ENCODE measurements at regions not wholly inside any gene's neighbourhood (a gene's known extent, or its start where the extent isn't known, plus 50 kb on each side); places are given as distances from the start of the nearest gene placed in this dataset.

DNA sequence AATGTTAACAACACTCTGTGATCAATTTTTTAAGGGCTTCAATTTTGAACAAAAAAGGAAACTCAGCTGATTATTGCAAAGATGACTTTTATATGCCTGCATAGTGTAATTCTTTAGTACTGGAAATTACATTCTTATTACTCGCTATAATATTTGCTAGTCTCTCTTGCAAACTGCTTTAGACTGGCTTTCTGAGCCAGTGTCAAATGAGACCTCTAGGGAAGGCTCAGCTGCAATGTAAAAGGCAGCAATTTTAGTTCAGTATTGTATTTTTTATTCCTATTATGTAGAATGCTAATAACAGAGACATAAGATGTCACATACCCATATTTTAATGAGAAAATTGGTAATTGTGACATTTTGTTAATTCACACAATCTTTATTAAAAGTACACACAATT, 338.1 kb upstream of the LYPLAL1 start:
- no peak for DNase-seq

DNA sequence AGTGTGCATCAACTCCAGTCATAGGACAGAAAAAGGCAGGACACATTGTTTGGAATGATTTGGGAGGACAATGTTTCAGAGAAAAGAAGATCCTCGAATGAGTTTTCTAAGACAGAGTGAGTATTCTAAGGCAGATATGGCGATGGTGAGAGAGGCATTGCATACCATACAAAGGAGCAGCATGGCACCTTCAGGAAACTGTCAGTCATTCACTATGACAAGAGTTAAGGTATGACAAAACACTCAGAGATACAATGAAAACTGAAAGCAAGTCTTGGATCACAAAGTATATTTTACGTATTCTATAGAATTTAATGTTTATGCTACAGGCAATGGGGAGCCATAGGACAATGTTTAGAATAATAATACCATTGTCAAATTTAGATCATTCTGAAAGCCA, 337.4 kb upstream of the LYPLAL1 start:
- DNase-seq, result no peak

DNA sequence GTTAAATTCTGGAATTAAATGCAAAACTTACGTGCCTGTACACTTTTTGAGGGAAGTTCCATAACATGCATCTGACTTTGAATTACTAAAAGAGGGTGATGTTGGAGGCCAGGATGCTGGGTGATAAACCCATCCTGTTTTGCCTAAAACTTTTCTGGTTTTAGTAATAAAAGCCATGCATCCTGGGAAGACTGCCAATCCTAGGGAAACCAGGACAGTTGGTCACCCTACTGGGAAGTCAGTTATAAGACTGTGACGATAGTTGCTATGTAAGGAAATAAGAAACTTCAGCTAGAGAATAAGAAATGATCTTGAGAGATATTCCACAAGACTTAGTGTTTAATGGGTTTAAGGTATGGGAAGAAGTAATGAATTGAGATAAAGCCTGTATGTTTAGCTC, 336.6 kb upstream of the LYPLAL1 start:
- no peak for DNase-seq

DNA sequence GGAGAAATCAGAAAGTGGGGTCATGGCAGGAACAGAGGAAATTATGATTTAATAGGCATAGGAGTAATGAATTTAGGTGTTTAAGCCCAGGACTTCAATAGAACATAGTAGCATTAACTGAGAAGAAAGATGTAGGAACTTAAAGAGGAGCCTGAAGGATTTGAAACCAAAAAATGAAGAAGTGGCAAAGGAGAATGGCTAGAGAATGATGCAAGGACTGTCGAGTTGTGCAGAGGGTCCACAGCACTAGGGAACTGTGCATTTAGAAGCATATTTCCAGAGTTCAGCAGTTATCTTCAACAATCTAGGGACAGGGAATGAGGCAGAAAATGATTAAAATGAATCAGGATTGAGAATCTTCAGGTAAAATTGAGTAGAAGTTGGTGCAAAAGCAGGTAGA, 328.1 kb upstream of the LYPLAL1 start:
- no peak for DNase-seq

DNA sequence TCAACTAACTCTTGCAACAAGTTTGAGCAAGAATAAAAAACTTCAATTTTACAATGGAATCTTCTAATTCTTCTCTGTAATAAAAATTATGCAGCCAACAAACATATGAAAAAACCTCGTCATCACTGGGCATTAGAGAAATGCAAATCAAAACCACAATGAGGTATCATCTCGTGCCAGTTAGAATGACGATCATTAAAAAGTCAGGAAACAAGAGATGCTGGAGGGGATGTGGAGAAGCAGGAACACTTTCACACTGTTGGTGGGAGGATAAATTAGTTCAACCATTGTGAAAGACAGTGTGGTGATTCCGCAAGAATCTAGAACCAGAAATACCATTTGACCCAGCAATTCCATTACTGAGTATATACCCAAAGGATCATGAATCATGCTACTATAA, 327.5 kb upstream of the LYPLAL1 start:
- no peak for DNase-seq

DNA sequence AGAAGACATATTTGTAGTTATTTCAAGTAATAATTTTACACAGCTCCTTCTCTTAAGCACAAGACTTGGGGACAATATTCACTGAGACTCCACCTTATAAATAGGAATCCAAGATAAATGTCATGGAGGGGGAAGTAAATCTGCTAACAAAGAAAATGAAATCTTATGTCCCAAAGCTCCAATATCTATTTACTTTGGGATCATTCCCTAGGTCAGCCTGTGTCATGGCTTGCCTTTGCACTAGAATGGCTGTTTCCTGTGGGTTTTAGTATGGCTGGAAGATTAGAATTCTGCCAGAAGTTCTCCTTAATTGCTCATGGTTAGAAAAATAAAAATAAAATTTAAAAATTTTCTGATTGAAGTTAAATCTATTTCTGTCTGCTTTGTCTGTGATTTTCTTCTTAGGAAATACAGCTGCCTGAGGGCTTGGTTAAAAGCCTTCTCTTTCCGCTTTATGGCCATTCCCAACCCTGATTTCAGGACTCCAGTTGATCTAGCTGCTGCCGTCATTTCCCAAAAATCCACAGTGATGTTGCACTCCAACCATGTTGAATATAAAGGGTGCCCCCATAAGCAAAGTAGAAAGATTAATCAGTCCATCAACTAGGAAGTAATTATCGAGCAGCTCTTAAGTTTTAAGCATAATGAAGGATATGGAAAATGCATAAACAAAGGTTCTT, 326.4 kb upstream of the LYPLAL1 start:
- DNase-seq, result no peak

DNA sequence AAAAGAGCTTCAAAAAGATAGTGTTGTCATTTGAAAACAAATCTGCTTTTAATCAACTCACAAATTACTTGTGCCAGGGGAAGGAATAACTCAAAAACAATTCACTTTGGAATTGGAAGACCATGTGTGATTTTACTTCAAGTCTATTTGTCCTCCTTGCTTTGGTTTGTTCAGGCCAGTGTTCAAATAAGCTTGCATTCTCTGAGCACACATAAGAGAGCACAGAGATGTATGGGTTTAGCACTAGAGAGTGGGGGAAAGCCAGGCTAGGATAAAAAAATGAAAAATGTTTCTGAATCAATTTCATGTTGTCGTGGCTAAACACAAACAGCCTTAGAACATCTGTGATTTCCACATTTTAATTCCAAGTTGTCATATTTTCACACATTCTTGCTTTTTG, 325.7 kb upstream of the LYPLAL1 start:
- no peak for DNase-seq

DNA sequence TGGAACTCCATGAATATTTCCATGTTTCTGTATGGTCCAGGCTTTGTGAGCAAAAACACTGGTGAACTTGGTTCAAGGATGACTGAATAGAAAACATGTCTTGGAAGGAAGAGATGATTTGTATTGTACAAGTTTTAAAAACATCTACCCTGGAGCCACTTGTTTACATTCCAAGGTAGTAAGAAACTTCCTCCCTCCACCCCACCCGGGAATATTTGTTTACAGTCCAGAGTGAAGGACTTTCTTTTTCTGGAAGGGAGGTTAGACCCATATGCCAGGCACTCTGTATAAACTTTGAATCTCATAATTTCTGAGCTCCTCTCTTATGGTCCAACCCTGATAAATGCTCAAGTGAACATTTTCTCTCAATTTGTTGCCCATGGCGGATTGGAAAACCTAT, 323.3 kb upstream of the LYPLAL1 start:
- DNase-seq, result no peak

DNA sequence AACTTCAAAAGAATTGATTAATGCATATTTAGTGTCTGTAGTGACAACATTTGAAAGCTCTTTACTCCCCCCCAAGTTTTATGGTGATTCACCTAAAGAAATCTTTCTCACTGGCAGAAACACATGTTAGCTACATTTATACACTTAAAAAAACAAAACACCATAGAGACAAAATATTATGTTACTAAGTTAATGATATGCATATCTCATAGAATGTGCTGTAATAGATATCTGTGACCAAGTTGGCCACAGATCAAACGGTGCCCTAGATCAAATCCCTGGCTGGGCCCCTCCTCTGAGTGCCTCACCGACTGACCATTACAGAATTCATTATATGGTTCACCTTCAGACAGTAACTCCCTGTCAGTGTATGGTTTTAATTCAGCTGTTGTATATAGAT, 322.1 kb upstream of the LYPLAL1 start:
- DNase-seq, result peak; percentile 59

DNA sequence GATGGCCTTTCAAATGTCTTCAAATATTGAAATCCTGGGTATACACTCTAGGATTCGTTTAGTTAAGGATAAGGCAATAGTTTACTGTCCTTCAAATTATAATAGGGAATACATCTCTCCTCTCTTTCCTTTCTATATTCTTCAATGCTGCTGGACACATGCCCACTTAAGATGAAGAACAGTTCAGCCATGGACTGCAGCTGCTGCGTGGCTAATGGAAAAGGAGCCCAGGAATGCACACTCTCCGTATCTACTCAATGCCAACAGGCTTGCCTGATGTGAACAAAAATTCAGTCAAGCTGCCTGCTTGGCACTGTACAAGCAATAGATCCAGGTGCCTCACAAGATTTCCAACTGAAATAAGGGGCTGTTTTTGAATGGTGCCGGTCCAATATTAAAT, 321.2 kb upstream of the LYPLAL1 start:
- peak; percentile 64 for DNase-seq

DNA sequence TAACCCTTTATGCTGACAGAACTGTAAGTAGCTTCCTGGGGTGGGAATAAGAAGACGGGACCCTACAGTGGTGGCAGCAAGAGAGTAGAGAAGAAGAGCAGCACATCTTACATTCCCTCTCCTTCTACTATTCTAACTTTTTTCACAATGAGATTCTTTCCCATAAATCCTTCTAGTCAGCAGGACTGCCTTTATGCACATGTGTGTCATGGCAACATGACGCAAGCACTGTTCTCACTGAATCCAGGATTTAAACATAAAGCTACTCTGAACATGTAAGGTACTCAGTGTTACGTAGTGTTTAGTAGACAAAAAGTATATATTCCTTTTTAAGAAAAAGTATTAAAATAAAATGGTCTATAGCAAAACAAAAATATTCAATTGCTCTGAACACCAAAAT, 309.7 kb upstream of the LYPLAL1 start:
- DNase-seq, result no peak

DNA sequence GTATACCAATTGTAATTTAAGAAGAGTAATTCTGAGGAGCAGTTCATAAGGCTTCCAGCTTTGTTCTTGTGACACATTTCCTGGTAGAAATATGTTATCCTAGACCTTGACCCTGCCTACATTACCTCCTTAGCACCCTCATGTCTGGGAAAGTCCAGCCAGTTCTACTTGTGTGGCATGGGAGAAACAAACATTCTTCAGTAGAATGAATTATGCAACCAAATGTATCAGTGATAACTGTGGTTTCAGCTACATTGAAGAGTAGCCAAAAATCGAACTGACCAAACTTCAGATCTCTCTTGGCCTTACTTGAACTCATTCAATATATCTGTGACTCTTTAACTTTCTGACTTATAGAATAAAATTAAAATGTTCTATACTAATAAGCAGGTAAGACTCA, 308.1 kb upstream of the LYPLAL1 start:
- no peak for DNase-seq

DNA sequence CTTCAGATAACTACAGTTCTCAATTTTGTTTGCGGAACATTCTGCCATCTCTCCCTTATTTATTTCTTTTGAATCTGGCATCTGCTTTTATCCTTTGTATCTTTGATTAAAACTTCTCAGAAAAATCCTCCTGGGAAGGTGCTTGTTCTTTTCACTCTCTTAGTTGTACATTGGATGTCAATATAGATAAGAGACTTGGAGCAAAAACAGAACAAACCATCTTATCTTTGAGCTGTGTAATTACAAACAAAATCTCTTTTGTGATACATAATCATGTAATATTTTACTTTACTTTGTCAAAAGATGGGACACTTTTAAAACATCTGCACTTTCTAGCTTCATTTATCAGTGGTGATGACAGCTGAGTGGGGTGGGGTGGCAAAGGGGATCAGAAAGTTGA, 307.2 kb upstream of the LYPLAL1 start:
- no peak for DNase-seq

DNA sequence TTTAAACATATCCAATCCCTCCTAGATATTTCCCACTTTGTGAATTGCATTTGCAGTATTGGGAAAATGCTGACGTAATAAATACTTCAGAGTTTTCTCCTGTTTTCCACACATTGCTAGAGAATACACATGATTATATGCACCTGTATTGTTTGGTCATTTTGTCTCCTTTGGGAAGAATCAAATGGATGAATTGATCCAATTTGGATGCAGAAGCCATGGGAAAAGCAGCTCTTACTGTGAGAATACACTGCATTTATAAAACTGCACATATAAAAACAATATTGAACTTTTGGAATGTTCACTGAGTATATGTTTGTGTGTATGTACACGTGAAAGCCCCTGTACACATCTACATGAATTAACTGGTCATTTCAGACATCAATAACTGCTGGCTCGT, 306.6 kb upstream of the LYPLAL1 start:
- no peak for DNase-seq

DNA sequence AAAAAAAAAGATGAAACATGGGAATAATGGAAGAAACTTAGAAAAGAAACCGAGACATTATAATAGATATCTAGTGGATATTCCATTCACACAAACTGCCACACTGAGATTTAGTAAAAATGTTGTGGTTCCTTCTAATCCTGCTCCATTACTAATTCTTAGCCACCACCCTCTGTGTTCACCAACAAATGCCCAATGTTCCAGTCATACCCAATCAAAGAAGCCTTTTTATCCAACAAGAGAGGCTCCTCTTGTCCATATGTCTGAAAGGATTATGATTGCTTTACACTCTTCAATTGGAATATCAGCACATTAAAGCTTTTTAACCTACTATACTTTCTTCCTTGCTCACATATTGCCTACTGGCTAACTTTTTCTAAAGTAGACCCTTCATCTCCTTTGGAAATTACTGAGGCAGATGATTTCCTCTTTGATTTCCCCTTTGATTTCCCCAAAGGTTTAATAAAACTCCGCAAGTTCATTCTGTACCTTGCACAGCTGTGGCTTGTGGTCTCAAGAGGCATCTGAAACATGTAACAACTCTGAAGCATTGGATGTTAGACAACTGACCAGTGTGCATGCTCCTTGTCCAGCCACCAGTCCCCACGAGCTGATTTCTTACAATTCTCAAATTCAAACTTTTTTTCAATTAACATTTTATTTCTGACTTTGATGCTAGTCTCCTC, 305.6 kb upstream of the LYPLAL1 start:
- no peak for DNase-seq

DNA sequence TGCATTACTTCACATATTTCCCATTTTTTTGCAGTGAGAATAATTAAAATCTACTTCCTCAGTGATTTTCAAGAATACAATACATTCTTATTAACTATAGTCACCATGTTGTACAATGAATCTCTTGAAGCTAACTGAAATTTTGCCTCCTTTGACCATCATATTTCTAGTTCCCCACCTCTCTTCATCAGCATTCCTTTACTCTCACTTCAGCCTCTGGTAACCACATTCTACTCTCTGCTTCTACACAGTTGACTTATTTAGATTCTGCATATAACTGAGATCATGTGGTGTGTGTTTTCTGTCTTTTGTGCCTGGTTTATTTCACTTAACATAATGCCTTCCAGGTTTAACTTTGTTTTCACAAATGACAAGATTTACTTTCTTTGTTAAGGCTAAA, 304.4 kb upstream of the LYPLAL1 start:
- DNase-seq, result no peak

DNA sequence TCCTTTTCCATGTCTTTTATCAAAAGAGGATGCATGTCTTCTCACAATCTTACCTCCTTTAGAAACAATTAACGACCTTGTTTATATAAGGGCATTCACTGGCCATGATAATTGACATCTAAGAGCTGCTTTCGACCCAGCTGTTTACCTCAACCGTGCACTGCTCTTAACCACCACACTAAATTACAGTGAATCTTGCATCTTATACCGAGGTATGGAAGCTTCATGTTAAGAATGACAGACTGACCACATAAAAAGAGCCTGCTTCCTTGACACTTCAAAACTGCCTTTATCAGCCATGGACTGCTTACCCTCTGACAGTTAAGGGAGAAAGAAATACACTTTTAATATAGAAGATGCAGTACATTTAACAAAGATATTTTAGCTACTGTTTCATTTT, 301.7 kb upstream of the LYPLAL1 start:
- no peak for DNase-seq

DNA sequence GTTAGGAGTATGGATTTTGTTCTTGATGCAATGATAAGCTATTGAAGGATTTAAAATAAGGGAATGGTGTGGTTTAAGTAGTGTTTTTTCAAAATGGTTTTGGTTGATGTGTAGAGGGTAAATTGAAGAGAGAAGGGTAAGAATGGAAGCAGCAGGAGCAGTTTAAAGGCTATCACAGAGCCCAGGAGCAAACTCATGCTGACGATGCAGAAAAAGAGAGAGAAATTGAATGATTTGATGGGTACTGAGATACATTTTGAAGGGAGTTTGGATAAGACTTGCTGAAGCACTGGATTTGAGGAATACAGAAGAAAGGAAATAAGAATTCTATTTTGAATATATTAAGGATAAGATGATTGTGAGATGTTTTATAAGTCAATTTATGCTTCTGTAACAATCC, 300.8 kb upstream of the LYPLAL1 start:
- no peak for DNase-seq

DNA sequence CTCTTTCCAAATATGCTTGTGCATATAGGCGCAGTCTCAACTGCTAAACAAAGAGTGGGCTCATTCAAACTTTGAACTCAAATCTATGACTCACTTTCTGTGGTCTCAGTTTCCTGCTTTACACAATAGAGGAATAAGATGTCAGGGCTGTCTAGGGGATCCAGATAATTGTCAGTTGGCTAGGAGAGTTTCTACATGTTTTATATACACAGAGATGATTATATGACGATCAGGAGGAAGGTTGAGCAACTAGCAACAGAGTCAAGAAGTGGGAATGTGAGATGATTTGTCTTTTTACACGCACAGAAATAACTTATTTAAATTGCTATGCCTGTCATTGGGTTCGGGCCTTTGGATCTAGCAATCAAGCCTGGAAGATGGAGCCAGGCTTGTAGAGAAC, 299.4 kb upstream of the LYPLAL1 start:
- no peak for DNase-seq

DNA sequence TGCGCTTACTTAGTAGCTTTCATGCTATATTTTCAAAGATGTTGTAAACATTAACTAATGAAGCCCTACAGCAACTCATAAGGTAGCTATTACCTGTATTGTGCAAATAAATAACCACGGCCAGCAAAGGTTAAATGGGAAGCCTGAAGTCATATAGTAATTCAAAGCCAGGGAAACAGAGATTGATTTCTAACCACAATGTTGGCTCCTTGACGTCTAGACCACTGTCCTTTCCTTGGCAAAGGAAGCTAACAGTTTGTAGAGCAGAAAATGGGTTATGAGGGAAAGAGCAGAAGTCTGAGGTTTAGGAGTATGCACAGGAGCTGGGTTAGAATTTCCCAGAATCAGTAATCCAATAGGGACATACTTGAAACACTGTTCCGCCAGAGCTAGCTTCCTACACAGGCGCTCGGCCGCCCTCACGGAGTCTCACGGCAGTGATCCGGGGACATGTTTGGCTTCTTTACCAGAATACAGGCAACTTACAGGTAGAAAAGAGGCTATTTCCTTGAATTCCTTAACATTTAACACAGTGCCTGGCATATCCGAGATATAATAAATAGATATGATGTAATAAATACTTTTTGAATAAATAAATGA, 298.8 kb upstream of the LYPLAL1 start:
- no peak for DNase-seq

DNA sequence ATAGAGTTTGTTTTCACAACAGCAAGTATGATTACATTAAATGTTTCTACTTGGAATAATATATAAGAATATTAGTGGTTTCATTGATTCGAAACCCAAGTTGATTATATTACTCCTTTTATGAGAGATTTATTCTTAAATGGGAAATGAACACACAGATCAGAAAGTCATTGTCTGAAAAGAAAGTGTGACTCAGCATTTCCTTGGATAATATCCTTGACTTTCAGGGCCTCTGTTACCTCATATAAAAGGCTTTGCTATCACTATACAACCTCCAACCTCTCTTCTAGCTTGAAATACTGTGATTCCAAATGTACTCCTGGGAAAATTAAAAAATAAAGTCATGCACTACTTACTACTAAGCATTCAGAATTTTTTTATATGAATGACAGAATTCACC, 295.3 kb upstream of the LYPLAL1 start:
- no peak for DNase-seq

DNA sequence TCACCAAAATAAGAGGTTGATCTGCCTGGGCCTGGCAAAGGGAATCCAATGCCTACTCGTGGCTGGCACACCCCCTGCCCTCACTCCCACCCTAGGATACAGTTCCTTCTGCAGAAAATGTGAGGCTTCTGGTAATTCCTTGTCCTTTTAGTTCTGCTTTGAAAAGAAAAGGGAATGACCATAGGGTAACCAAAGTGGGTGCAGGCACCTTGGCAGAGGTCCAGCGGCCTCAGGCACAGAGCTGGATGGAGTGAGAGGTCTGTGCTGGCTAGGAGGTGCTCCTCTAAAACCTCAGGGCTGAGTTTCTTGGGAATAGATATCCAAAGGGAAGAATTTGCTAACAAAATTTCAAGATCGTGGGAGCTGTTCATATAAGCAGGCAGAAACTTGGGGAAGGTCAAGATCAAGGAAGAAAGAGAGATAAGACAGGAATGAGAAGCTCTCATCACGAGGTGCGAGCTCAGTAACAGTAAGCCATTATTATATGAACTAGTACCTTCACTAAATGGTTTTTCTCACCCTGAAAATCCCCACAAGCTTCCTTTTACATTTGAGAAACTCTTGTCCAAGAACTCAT, 293.1 kb upstream of the LYPLAL1 start:
- no peak for DNase-seq

DNA sequence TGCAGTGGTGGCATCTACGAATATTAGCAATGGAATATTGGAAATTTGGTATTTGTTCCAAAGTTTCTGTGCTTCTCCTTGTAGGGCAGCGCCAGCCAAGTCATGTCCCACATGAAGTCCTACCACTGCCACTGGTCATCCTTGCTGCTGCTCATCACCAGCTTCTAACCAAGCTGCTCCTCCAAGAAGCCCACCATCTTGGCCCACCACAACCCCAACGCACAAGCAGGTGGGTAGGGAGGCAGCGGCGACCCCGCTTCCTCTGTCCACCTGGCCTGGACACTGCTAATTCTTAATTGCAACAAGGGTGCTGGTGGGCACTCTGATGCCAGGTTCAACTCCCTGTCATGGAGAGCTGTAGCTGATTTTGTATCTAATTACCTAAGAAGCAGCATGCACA, 291.2 kb upstream of the LYPLAL1 start:
- DNase-seq, result no peak
